ENCODE measurements at regions not wholly inside any gene's neighbourhood (a gene's known extent, or its start where the extent isn't known, plus 50 kb on each side); places are given as distances from the start of the nearest gene placed in this dataset.

GRCh38 chr3:67324554-67324953, 326.4 kb downstream of the KBTBD8 start:
- Histone ChIP-seq H3K27ac (no peak overlapping the region), H3K27me3 (no peaks in the 10 kb centered on the region), H3K4me1 (no peaks in the 10 kb centered on the region), H3K36me3 (no peaks in the 10 kb centered on the region), H3K4me3 (no peak overlapping the region), H3K9me3 (no peaks in the 10 kb centered on the region)
- intact Hi-C loops (cut with DNase I): no loop called here
- TF ChIP-seq, protein P1, sequence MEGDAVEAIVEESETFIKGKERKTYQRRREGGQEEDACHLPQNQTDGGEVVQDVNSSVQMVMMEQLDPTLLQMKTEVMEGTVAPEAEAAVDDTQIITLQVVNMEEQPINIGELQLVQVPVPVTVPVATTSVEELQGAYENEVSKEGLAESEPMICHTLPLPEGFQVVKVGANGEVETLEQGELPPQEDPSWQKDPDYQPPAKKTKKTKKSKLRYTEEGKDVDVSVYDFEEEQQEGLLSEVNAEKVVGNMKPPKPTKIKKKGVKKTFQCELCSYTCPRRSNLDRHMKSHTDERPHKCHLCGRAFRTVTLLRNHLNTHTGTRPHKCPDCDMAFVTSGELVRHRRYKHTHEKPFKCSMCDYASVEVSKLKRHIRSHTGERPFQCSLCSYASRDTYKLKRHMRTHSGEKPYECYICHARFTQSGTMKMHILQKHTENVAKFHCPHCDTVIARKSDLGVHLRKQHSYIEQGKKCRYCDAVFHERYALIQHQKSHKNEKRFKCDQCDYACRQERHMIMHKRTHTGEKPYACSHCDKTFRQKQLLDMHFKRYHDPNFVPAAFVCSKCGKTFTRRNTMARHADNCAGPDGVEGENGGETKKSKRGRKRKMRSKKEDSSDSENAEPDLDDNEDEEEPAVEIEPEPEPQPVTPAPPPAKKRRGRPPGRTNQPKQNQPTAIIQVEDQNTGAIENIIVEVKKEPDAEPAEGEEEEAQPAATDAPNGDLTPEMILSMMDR (IDR thresholded peaks at IDR 0.05): no peak
- no peak for DNase-seq (ENCODE audit: low spot score in 2 of 2)

Measured in ascending aorta (tissue), 2 donors.